Liver (tissue), 3 donors: ENCODE measurements at regions not wholly inside any gene's neighbourhood (a gene's known extent, or its start where the extent isn't known, plus 50 kb on each side); places are given as distances from the start of the nearest gene placed in this dataset.

ENCODE experiments used
- CTCF ChIP-seq: fragments of 150-350 bp; IDR thresholded peaks from 2 replicates; pipeline ENCODE4 v1.5.1; 2017; ENCODE audit warnings: improper control_type of control experiment, low read depth, low read length; ENCODE audit not compliant: missing input control
- REST ChIP-seq: IDR thresholded peaks from 2 replicates; pipeline ENCODE4 v1.6.1; 2016; ENCODE audit warnings: antibody characterized with exemption, mild to moderate bottlenecking
- SP1 ChIP-seq: IDR thresholded peaks from 2 replicates; pipeline ENCODE4 v1.6.1; 2018; ENCODE audit warnings: antibody characterized with exemption, mild to moderate bottlenecking
- TAF1 ChIP-seq: conservative IDR thresholded peaks from 2 replicates; pipeline ENCODE4 v1.6.1; 2016; ENCODE audit warnings: antibody characterized with exemption, mild to moderate bottlenecking
- ZBTB33 ChIP-seq: IDR thresholded peaks from 2 replicates; pipeline ENCODE4 v1.6.1; 2016; ENCODE audit warnings: antibody characterized with exemption
- donor health status: healthy.
- donor health status: healthy.

GRCh38 chr5:117880932-117881331, 1107.4 kb downstream of the DTWD2 start:
- no peak for TF ChIP-seq CTCF
- no peak for TF ChIP-seq REST
- TF ChIP-seq TAF1 = no peak
- no peak for TF ChIP-seq SP1
- no peak for TF ChIP-seq ZBTB33
